HL-60 (cell line): ENCODE measurements at regions not wholly inside any gene's neighbourhood (a gene's known extent, or its start where the extent isn't known, plus 50 kb on each side); places are given as distances from the start of the nearest gene placed in this dataset.

Source experiments
- DNase-seq, 2 experiments: peaks; one replicate each; pipeline ENCODE4 v3.0.0-alpha.2; 2010 to 2020; ENCODE audit warnings: low read depth in 1 of 2, low spot score in 1 of 2
- H3K27ac ChIP-seq: fragments of 250-450 bp; sonication (Bioruptor Pico); replicated peaks from 2 replicates; pipeline ENCODE4 v1.5.1; 2020; ENCODE audit warnings: mild to moderate bottlenecking, moderate library complexity
- H3K27me3 ChIP-seq: fragments of 250-450 bp; sonication (Bioruptor Pico); 2 replicates; pipeline ENCODE4 v1.5.1; 2021; ENCODE audit warnings: mild to moderate bottlenecking, moderate library complexity; ENCODE audit not compliant: insufficient read depth, poor library complexity, severe bottlenecking
- H3K4me3 ChIP-seq: replicated peaks from 2 replicates; pipeline ENCODE4 v1.5.1; 2011; ENCODE audit warnings: mild to moderate bottlenecking, control low read depth, low read length; ENCODE audit not compliant: insufficient read depth
- GABPA ChIP-seq: IDR thresholded peaks from 2 replicates; pipeline ENCODE4 v1.6.1; 2012; ENCODE audit warnings: low read depth
- POLR2AphosphoS5 ChIP-seq: IDR thresholded peaks from 2 replicates; pipeline ENCODE4 v1.6.1; 2012; ENCODE audit warnings: low read depth
- SPI1 ChIP-seq: IDR thresholded peaks from 2 replicates; pipeline ENCODE4 v1.6.1; 2012; ENCODE audit warnings: low read depth, mild to moderate bottlenecking, borderline replicate concordance
- TF ChIP-seq, protein P1 (sequence below): IDR thresholded peaks from 2 replicates; pipeline ENCODE4 v1.6.1; 2012; ENCODE audit warnings: low read depth; ENCODE audit not compliant: insufficient replicate concordance
- TF ChIP-seq, protein P2 (sequence below): IDR thresholded peaks from one replicate; pipeline ENCODE4 v1.5.1; 2011; ENCODE audit warnings: low read length, control low read depth, inconsistent platforms; ENCODE audit not compliant: insufficient read depth

- Histone ChIP-seq H3K27me3 (no peaks in the 10 kb centered on the region), H3K27ac (no peak overlapping the region), H3K4me3 (no peak overlapping the region)
- no peak for DNase-seq
- TF ChIP-seq, protein P1, sequence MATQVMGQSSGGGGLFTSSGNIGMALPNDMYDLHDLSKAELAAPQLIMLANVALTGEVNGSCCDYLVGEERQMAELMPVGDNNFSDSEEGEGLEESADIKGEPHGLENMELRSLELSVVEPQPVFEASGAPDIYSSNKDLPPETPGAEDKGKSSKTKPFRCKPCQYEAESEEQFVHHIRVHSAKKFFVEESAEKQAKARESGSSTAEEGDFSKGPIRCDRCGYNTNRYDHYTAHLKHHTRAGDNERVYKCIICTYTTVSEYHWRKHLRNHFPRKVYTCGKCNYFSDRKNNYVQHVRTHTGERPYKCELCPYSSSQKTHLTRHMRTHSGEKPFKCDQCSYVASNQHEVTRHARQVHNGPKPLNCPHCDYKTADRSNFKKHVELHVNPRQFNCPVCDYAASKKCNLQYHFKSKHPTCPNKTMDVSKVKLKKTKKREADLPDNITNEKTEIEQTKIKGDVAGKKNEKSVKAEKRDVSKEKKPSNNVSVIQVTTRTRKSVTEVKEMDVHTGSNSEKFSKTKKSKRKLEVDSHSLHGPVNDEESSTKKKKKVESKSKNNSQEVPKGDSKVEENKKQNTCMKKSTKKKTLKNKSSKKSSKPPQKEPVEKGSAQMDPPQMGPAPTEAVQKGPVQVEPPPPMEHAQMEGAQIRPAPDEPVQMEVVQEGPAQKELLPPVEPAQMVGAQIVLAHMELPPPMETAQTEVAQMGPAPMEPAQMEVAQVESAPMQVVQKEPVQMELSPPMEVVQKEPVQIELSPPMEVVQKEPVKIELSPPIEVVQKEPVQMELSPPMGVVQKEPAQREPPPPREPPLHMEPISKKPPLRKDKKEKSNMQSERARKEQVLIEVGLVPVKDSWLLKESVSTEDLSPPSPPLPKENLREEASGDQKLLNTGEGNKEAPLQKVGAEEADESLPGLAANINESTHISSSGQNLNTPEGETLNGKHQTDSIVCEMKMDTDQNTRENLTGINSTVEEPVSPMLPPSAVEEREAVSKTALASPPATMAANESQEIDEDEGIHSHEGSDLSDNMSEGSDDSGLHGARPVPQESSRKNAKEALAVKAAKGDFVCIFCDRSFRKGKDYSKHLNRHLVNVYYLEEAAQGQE = no peak
- no peak for TF ChIP-seq POLR2AphosphoS5
- TF ChIP-seq GABPA = no peak
- no peak for TF ChIP-seq SPI1
- TF ChIP-seq, protein P2, sequence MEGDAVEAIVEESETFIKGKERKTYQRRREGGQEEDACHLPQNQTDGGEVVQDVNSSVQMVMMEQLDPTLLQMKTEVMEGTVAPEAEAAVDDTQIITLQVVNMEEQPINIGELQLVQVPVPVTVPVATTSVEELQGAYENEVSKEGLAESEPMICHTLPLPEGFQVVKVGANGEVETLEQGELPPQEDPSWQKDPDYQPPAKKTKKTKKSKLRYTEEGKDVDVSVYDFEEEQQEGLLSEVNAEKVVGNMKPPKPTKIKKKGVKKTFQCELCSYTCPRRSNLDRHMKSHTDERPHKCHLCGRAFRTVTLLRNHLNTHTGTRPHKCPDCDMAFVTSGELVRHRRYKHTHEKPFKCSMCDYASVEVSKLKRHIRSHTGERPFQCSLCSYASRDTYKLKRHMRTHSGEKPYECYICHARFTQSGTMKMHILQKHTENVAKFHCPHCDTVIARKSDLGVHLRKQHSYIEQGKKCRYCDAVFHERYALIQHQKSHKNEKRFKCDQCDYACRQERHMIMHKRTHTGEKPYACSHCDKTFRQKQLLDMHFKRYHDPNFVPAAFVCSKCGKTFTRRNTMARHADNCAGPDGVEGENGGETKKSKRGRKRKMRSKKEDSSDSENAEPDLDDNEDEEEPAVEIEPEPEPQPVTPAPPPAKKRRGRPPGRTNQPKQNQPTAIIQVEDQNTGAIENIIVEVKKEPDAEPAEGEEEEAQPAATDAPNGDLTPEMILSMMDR = no peak
Observed at GRCh38 chr2:830419-831224, 120.0 kb upstream of the SNTG2 start.

DNA sequence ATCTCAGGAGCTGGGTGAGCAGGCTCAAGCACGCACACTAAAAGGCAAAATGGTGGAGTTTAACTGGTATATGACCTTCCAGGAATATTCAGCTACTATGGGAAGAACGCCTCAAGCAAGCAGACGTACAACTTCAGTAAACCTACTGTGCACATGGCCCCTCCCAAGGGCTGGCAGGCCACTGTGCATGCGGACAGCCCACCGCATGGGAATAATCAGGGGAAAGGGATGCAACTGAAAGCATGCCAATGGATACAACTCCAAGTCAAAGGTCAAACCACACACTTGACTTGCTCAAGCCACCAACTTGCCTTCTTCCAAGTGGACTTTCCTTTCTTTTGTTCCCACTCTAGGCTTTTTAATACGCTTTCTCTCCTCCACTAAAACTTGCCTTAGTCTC, 121.6 kb upstream of the SNTG2 start:
- no peak for TF ChIP-seq SPI1
- TF ChIP-seq, protein P1 = no peak
- TF ChIP-seq, protein P2 = no peak
- TF ChIP-seq POLR2AphosphoS5 = no peak
- no peak for TF ChIP-seq GABPA
- Histone ChIP-seq H3K27ac (no peak overlapping the region), H3K4me3 (no peak overlapping the region), H3K27me3 (no peaks in the 10 kb centered on the region)
- DNase-seq = no peak

DNA sequence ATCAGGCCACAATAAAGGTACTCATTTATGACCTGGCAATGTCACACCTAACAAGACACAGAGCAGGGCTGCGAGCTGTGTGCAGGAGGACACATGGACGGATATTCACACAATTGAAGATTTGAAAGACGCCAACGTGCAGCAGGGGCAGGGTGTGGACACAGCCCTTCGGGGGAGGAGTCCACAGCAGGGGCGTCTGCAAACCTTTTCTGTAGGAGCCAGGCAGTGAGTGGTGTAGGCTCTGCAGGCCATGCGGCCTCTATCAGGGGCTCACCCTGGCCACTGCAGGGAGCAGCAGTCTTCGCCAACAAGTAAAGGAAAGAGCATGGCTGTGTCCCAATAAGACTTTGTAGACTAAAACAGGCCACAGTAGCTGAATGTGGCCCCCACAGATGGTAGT, 125.7 kb upstream of the SNTG2 start:
- DNase-seq = no peak
- no peaks in the 10 kb centered on the region for H3K27me3 ChIP-seq
- H3K4me3 ChIP-seq = no peak overlapping the region
- TF ChIP-seq, protein P2 = no peak
- TF ChIP-seq, protein P1 = no peak
- TF ChIP-seq SPI1 (no peak), GABPA (no peak), POLR2AphosphoS5 (no peak)
- no peak overlapping the region for H3K27ac ChIP-seq
